CD8-positive, alpha-beta memory T cell (primary cell): ENCODE measurements at regions not wholly inside any gene's neighbourhood (a gene's known extent, or its start where the extent isn't known, plus 50 kb on each side); places are given as distances from the start of the nearest gene placed in this dataset.
"Not testable (repeated sequence)": the region's sequence is repeated elsewhere in the genome, so short reads cannot be mapped to it uniquely, and the experiment has no call there.

Source experiments
- CTCF ChIA-PET: fragments of 350-600 bp; sonication (Branson Sonifier 250); formaldehyde crosslinking; loops from one replicate; lab custom pipeline; 2021; ENCODE audit warnings: antibody characterized with exemption; lab: Charles Lee
- POLR2A ChIA-PET: fragments of 350-600 bp; sonication (Branson Sonifier 250); formaldehyde crosslinking; loops from one replicate; lab custom pipeline; 2021; ENCODE audit warnings: antibody characterized with exemption; lab: Charles Lee
- DNase-seq, 5 donors: peaks; one replicate each; pipeline versions ENCODE4 v3.0.0 to v3.0.0-alpha.2; 2020 to 2022; ENCODE audit warnings: mixed read lengths in 1 of 5
- H3K27ac ChIP-seq: one replicate; pipeline ENCODE4 v1.7.0; 2013; ENCODE audit warnings: low read depth, mild to moderate bottlenecking, low read length, moderate library complexity
- H3K27me3 ChIP-seq: 2 replicates; pipeline ENCODE4 v1.7.0; 2013; ENCODE audit warnings: low read length, mild to moderate bottlenecking; ENCODE audit not compliant: insufficient read depth, poor library complexity, severe bottlenecking
- H3K36me3 ChIP-seq: 2 replicates; pipeline ENCODE4 v1.7.0; 2013; ENCODE audit warnings: mild to moderate bottlenecking, low read length, moderate library complexity; ENCODE audit not compliant: insufficient read depth
- H3K4me1 ChIP-seq: 2 replicates; pipeline ENCODE4 v1.7.0; 2013; ENCODE audit warnings: mild to moderate bottlenecking, low read length, moderate library complexity; ENCODE audit not compliant: insufficient read depth
- H3K4me3 ChIP-seq: 2 replicates; pipeline ENCODE4 v1.7.0; 2013; ENCODE audit warnings: mild to moderate bottlenecking, low read length
- H3K9me3 ChIP-seq: 2 replicates; pipeline ENCODE4 v1.7.0; 2013; ENCODE audit warnings: mild to moderate bottlenecking, low read length
- H3K27ac Mint-ChIP-seq, 8 donors: one replicate each; pipeline ENCODE4 v1.8.0; 2020 to 2021; ENCODE audit warnings: mixed read lengths in 8 of 8, mild to moderate bottlenecking in 6 of 8, inconsistent platforms in 3 of 8, moderate library complexity in 3 of 8
- H3K27me3 Mint-ChIP-seq, 2 donors: one replicate each; pipeline ENCODE4 v1.8.0; 2020 to 2021; ENCODE audit warnings: mixed read lengths in 2 of 2, mild to moderate bottlenecking in 1 of 2, moderate library complexity in 1 of 2
- H3K36me3 Mint-ChIP-seq, 3 donors: one replicate each; pipeline ENCODE4 v1.8.0; 2020 to 2021; ENCODE audit warnings: mixed read lengths in 3 of 3, inconsistent platforms in 1 of 3, mild to moderate bottlenecking in 1 of 3
- H3K4me1 Mint-ChIP-seq, 3 donors: one replicate each; pipeline ENCODE4 v1.8.0; 2020 to 2021; ENCODE audit warnings: mixed read lengths in 3 of 3, inconsistent platforms in 1 of 3, mild to moderate bottlenecking in 1 of 3
- H3K4me3 Mint-ChIP-seq, 7 donors: one replicate each; pipeline ENCODE4 v1.8.0; 2020 to 2021; ENCODE audit warnings: mixed read lengths in 7 of 7, mild to moderate bottlenecking in 6 of 7, moderate library complexity in 4 of 7, inconsistent platforms in 2 of 7
- H3K9me3 Mint-ChIP-seq, 5 donors: one replicate each; pipeline ENCODE4 v1.8.0; 2020 to 2022; ENCODE audit warnings: mixed read lengths in 5 of 5, mild to moderate bottlenecking in 3 of 5, moderate library complexity in 2 of 5, inconsistent platforms in 1 of 5

GRCh38 chr3:186451371-186451770, 89.3 kb upstream of the DGKG start:
- Histone ChIP-seq H3K27ac (no peak overlapping the region), H3K9me3 (no peaks in the 10 kb centered on the region), H3K36me3 (no peaks in the 10 kb centered on the region), H3K4me3 (no peak overlapping the region), H3K27me3 (no peaks in the 10 kb centered on the region), H3K4me1 (no peaks in the 10 kb centered on the region)
- Mint-ChIP-seq H3K9me3 (no peaks in the 10 kb centered on the region), H3K36me3 (no peaks in the 10 kb centered on the region), H3K4me1 (no peaks in the 10 kb centered on the region), H3K4me3 (no peak overlapping the region), H3K27me3 (peaks cover 4 to 5% of the 10 kb centered on the region in 2 donors), H3K27ac (no peak overlapping the region)
- DNase-seq = no peak
- CTCF ChIA-PET = no interaction called here
- POLR2A ChIA-PET = no interaction called here

- no peaks in the 10 kb centered on the region for H3K36me3 ChIP-seq
- no peaks in the 10 kb centered on the region for H3K4me1 Mint-ChIP-seq
- no peak overlapping the region for H3K27ac Mint-ChIP-seq
- ChIA-PET CTCF (no interaction called here), POLR2A (no interaction called here)
- H3K27me3 Mint-ChIP-seq = peaks cover 2 to 8% of the 10 kb centered on the region in 2 donors
- no peaks in the 10 kb centered on the region for H3K36me3 Mint-ChIP-seq
- no peaks in the 10 kb centered on the region for H3K27me3 ChIP-seq
- no peaks in the 10 kb centered on the region for H3K9me3 Mint-ChIP-seq
- H3K4me1 ChIP-seq = no peaks in the 10 kb centered on the region
- H3K9me3 ChIP-seq = no peaks in the 10 kb centered on the region
- no peak overlapping the region for H3K27ac ChIP-seq
- no peak overlapping the region for H3K4me3 Mint-ChIP-seq
- DNase-seq = no peak
- no peak overlapping the region for H3K4me3 ChIP-seq
Measured at GRCh38 chr3:186444974-186445373, 82.9 kb upstream of the DGKG start.

GRCh38 chr3:186444288-186444687, 82.3 kb upstream of the DGKG start:
- Histone ChIP-seq H3K36me3 (no peaks in the 10 kb centered on the region), H3K9me3 (no peaks in the 10 kb centered on the region), H3K27me3 (no peaks in the 10 kb centered on the region), H3K27ac (no peak overlapping the region), H3K4me1 (no peaks in the 10 kb centered on the region), H3K4me3 (no peak overlapping the region)
- CTCF ChIA-PET = no interaction called here
- no peaks in the 10 kb centered on the region for H3K36me3 Mint-ChIP-seq
- no peaks in the 10 kb centered on the region for H3K4me1 Mint-ChIP-seq
- POLR2A ChIA-PET = no interaction called here
- no peak overlapping the region for H3K27ac Mint-ChIP-seq
- no peak overlapping the region for H3K4me3 Mint-ChIP-seq
- DNase-seq = no peak
- peaks cover 2 to 8% of the 10 kb centered on the region in 2 donors for H3K27me3 Mint-ChIP-seq
- H3K9me3 Mint-ChIP-seq = no peaks in the 10 kb centered on the region

- POLR2A ChIA-PET, H3K4me1 Mint-ChIP-seq, H3K4me3 ChIP-seq, H3K4me1 ChIP-seq, DNase-seq, H3K9me3 Mint-ChIP-seq, H3K36me3 ChIP-seq, H3K27ac ChIP-seq, H3K27ac Mint-ChIP-seq, H3K4me3 Mint-ChIP-seq, CTCF ChIA-PET, H3K36me3 Mint-ChIP-seq, H3K27me3 Mint-ChIP-seq, H3K9me3 ChIP-seq, H3K27me3 ChIP-seq: not testable (repeated sequence)
Measured at GRCh38 chr3:186442979-186443378, 80.9 kb upstream of the DGKG start.

- Mint-ChIP-seq H3K4me1 (no peaks in the 10 kb centered on the region), H3K36me3 (no peaks in the 10 kb centered on the region), H3K9me3 (no peaks in the 10 kb centered on the region), H3K4me3 (no peak overlapping the region), H3K27me3 (peaks cover 2 to 8% of the 10 kb centered on the region in 2 donors), H3K27ac (no peak overlapping the region)
- CTCF ChIA-PET = no interaction called here
- Histone ChIP-seq H3K9me3 (no peaks in the 10 kb centered on the region), H3K27ac (no peak overlapping the region), H3K36me3 (no peaks in the 10 kb centered on the region), H3K27me3 (no peaks in the 10 kb centered on the region), H3K4me3 (no peak overlapping the region), H3K4me1 (no peaks in the 10 kb centered on the region)
- DNase-seq = no peak
- POLR2A ChIA-PET = no interaction called here
Measured at GRCh38 chr3:186442162-186442561, 80.1 kb upstream of the DGKG start.

GRCh38 chr3:186440891-186441290, 78.9 kb upstream of the DGKG start:
- DNase-seq = no peak
- Histone ChIP-seq H3K27ac (no peak overlapping the region), H3K36me3 (no peaks in the 10 kb centered on the region), H3K9me3 (no peaks in the 10 kb centered on the region), H3K4me1 (no peaks in the 10 kb centered on the region), H3K27me3 (no peaks in the 10 kb centered on the region), H3K4me3 (no peak overlapping the region)
- CTCF ChIA-PET = no interaction called here
- H3K4me1 Mint-ChIP-seq = no peaks in the 10 kb centered on the region
- peaks cover 2 to 3% of the 10 kb centered on the region in 2 donors for H3K27me3 Mint-ChIP-seq
- no peak overlapping the region for H3K4me3 Mint-ChIP-seq
- H3K36me3 Mint-ChIP-seq = no peaks in the 10 kb centered on the region
- no peaks in the 10 kb centered on the region for H3K9me3 Mint-ChIP-seq
- no peak overlapping the region for H3K27ac Mint-ChIP-seq
- POLR2A ChIA-PET = no interaction called here

GRCh38 chr3:186439725-186440124, 77.7 kb upstream of the DGKG start:
- ChIA-PET POLR2A (no interaction called here), CTCF (no interaction called here)
- Mint-ChIP-seq H3K4me3 (no peak overlapping the region), H3K27ac (no peak overlapping the region), H3K4me1 (no peaks in the 10 kb centered on the region), H3K27me3 (peaks cover 0 to 2% of the 10 kb centered on the region in 2 donors), H3K9me3 (no peaks in the 10 kb centered on the region), H3K36me3 (no peaks in the 10 kb centered on the region)
- no peak for DNase-seq
- H3K36me3 ChIP-seq = no peaks in the 10 kb centered on the region
- H3K27me3 ChIP-seq = no peaks in the 10 kb centered on the region
- H3K9me3 ChIP-seq = no peaks in the 10 kb centered on the region
- H3K27ac ChIP-seq = no peak overlapping the region
- H3K4me1 ChIP-seq = no peaks in the 10 kb centered on the region
- no peak overlapping the region for H3K4me3 ChIP-seq

- H3K27me3 Mint-ChIP-seq, H3K9me3 ChIP-seq, H3K36me3 ChIP-seq, POLR2A ChIA-PET, H3K36me3 Mint-ChIP-seq, H3K9me3 Mint-ChIP-seq, H3K27me3 ChIP-seq, H3K4me1 Mint-ChIP-seq, CTCF ChIA-PET, H3K4me3 Mint-ChIP-seq, H3K4me1 ChIP-seq, H3K27ac ChIP-seq, H3K4me3 ChIP-seq, H3K27ac Mint-ChIP-seq, DNase-seq: not testable (repeated sequence)
Measured at GRCh38 chr3:186435332-186435731, 73.3 kb upstream of the DGKG start.
